H1 (cell line): ENCODE measurements at regions not wholly inside any gene's neighbourhood (a gene's known extent, or its start where the extent isn't known, plus 50 kb on each side); places are given as distances from the start of the nearest gene placed in this dataset.

ENCODE experiments used
- ASH2L ChIP-seq: fragments of 200-600, 300-600 bp; sonication (generic); IDR thresholded peaks from one replicate; pipeline ENCODE4 v1.7.1; 2017; ENCODE audit warnings: low read length
- CHD2 ChIP-seq: IDR thresholded peaks from 2 replicates; pipeline ENCODE4 v1.6.1; 2012; ENCODE audit warnings: low read length, improper control_type of control experiment
- CTBP2 ChIP-seq: IDR thresholded peaks from 2 replicates; pipeline ENCODE4 v1.7.0; 2011; ENCODE audit warnings: borderline replicate concordance, mild to moderate bottlenecking, moderate library complexity, mixed read lengths, low read length; ENCODE audit not compliant: insufficient read depth, insufficient read length
- EZH2 ChIP-seq: fragments of 200-600 bp; sonication (generic); IDR thresholded peaks from 2 replicates; pipeline ENCODE4 v1.7.1; 2012; ENCODE audit warnings: low read depth, mild to moderate bottlenecking, moderate library complexity, low read length, inconsistent platforms; ENCODE audit not compliant: severe bottlenecking
- KDM5A ChIP-seq: fragments of 200-600 bp; IDR thresholded peaks from 2 replicates; pipeline ENCODE4 v1.7.1; 2012; ENCODE audit warnings: mild to moderate bottlenecking, low read length, inconsistent platforms, mixed read lengths
- MAFK ChIP-seq: IDR thresholded peaks from 2 replicates; pipeline ENCODE4 v1.6.1; 2012; ENCODE audit warnings: low read depth, mild to moderate bottlenecking, improper control_type of control experiment, low read length
- PHF8 ChIP-seq: fragments of 200-600 bp; sonication (generic); conservative IDR thresholded peaks from 2 replicates; pipeline ENCODE4 v1.7.1; 2012; ENCODE audit warnings: low read depth, mild to moderate bottlenecking, inconsistent platforms, low read length, moderate library complexity
- POLR2A ChIP-seq, 2 experiments: IDR thresholded peaks; 1 replicate in 1 of 2; 2 replicates in 1 of 2; pipeline ENCODE4 v1.6.1; 2011; ENCODE audit warnings: low read depth in 2 of 2, low read length in 2 of 2, mild to moderate bottlenecking in 2 of 2; ENCODE audit errors: control extremely low read depth in 1 of 2
- POLR2AphosphoS5 ChIP-seq: IDR thresholded peaks from 2 replicates; pipeline ENCODE4 v1.6.1; 2011; ENCODE audit warnings: low read depth, low read length
- POU5F1 ChIP-seq: IDR thresholded peaks from 2 replicates; pipeline ENCODE4 v1.6.1; 2011; ENCODE audit warnings: low read depth, mild to moderate bottlenecking, low read length, moderate library complexity
- SRF ChIP-seq: IDR thresholded peaks from 2 replicates; pipeline ENCODE4 v1.6.1; 2011; ENCODE audit warnings: mild to moderate bottlenecking, low read depth, low read length, moderate library complexity
- SUZ12 ChIP-seq: fragments of 200-600 bp; sonication (generic); IDR thresholded peaks from 2 replicates; pipeline ENCODE4 v1.6.1; 2012; ENCODE audit warnings: mild to moderate bottlenecking, inconsistent platforms, low read length, moderate library complexity, mixed read lengths
- TF ChIP-seq, protein P1 (sequence below), 3 experiments: IDR thresholded peaks; 1 replicate in 2 of 3; 2 replicates in 1 of 3; pipeline versions ENCODE4 v1.5.1 to v1.6.1; 2011; ENCODE audit warnings: low read length in 3 of 3, mild to moderate bottlenecking in 3 of 3, inconsistent platforms in 2 of 3, low read depth in 1 of 3, moderate library complexity in 1 of 3; ENCODE audit not compliant: insufficient read depth in 1 of 3; ENCODE audit errors: control extremely low read depth in 1 of 3

DNA sequence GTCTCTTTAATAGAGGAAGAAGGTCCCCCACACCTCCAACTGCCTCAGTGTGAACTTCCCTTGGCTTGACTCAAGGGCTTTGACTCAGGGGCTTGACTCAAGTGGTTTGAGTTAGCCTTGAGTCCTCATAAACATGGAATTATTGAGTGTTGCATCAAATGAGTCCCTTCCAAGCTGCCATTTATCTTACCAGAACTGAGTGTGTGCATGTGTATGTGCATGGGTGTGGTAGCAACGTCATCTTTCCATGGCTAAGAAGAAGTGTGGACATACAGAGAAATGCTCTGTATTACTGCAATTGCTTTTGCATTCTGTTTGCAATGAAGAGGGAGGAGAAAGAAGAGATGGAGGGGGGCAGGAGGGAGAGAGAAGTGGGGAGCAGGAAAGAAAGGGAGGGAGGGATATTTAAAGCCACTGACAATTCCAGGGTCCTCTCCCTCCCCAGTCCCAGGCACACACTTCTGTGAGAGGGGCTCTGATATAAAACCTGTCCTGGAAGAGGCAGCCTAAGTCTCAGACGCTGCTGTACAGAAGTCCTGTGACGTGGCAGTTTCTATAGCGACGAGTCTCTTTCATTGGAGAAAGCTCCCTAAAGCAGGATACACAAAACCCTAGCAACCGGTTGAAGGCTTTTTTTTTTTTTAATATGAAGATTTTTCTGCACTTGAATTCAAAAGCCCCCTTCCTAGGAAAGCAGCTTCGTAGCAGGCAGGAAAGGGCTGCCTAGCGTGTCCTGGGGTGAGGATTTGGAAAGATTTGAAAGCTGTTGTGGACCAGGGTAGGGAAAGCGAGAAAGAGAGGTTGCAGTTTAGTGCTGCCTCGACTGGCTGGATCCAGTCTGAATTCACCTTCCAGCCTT lies 93.3 kb upstream of the MAP1B start:
- TF ChIP-seq, protein P1, sequence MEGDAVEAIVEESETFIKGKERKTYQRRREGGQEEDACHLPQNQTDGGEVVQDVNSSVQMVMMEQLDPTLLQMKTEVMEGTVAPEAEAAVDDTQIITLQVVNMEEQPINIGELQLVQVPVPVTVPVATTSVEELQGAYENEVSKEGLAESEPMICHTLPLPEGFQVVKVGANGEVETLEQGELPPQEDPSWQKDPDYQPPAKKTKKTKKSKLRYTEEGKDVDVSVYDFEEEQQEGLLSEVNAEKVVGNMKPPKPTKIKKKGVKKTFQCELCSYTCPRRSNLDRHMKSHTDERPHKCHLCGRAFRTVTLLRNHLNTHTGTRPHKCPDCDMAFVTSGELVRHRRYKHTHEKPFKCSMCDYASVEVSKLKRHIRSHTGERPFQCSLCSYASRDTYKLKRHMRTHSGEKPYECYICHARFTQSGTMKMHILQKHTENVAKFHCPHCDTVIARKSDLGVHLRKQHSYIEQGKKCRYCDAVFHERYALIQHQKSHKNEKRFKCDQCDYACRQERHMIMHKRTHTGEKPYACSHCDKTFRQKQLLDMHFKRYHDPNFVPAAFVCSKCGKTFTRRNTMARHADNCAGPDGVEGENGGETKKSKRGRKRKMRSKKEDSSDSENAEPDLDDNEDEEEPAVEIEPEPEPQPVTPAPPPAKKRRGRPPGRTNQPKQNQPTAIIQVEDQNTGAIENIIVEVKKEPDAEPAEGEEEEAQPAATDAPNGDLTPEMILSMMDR (IDR thresholded peaks at IDR 0.05; ENCODE audit: control extremely low read depth in 1 of 3, insufficient read depth in 1 of 3, low read depth in 1 of 3, low read length in 3 of 3) = no peak
- TF ChIP-seq KDM5A = no peak
- no peak for TF ChIP-seq POLR2A (IDR thresholded peaks at IDR 0.05; ENCODE audit: control extremely low read depth in 1 of 2, low read depth in 2 of 2, low read length in 2 of 2)
- no peak for TF ChIP-seq ASH2L
- no peak for TF ChIP-seq POU5F1
- TF ChIP-seq SUZ12 = no peak
- TF ChIP-seq EZH2 = no peak
- no peak for TF ChIP-seq CTBP2
- TF ChIP-seq SRF = no peak
- TF ChIP-seq POLR2AphosphoS5 = no peak
- no peak for TF ChIP-seq MAFK
- no peak for TF ChIP-seq PHF8
- no peak for TF ChIP-seq CHD2
